DMS153 treated with DMSO at 0.1 percent for 48 hours (cell line): ENCODE measurements at regions not wholly inside any gene's neighbourhood (a gene's known extent, or its start where the extent isn't known, plus 50 kb on each side); places are given as distances from the start of the nearest gene placed in this dataset.
"Not testable (repeated sequence)": the region's sequence is repeated elsewhere in the genome, so short reads cannot be mapped to it uniquely, and the experiment has no call there.

Experiments used
- DNase-seq: peaks from one replicate; lab custom pipeline; 2025; ENCODE audit not compliant: unreplicated experiment; lab: John Stamatoyannopoulos, UW

- no peak for DNase-seq
Measured at GRCh38 chr9:88287972-88288371, 100.3 kb upstream of the SPIN1 start.

GRCh38 chr9:88280816-88281382, 107.3 kb upstream of the SPIN1 start:
- DNase-seq = no peak

- no peak for DNase-seq
Measured at GRCh38 chr9:88278036-88278435, 110.2 kb upstream of the SPIN1 start.

GRCh38 chr9:88274078-88274477, 114.2 kb upstream of the SPIN1 start:
- no peak for DNase-seq

- DNase-seq = no peak
Measured at GRCh38 chr9:88272986-88273385, 115.3 kb upstream of the SPIN1 start.

GRCh38 chr9:88270413-88270812, 117.8 kb upstream of the SPIN1 start:
- no peak for DNase-seq

GRCh38 chr9:88268886-88269285, 119.4 kb upstream of the SPIN1 start:
- DNase-seq = no peak

- no peak for DNase-seq
Measured at GRCh38 chr9:88267283-88267682, 121.0 kb upstream of the SPIN1 start.

- no peak for DNase-seq
Measured at GRCh38 chr9:88266416-88266815, 121.8 kb upstream of the SPIN1 start.

GRCh38 chr9:88259001-88259400, 120.7 kb upstream of the SPATA31C2 start:
- no peak for DNase-seq

- DNase-seq = no peak
Measured at GRCh38 chr9:88258601-88259000, 120.3 kb upstream of the SPATA31C2 start.

- no peak for DNase-seq
Measured at GRCh38 chr9:88258024-88258423, 119.7 kb upstream of the SPATA31C2 start.

GRCh38 chr9:88256216-88256615, 117.9 kb upstream of the SPATA31C2 start:
- DNase-seq = no peak

GRCh38 chr9:88255806-88256205, 117.5 kb upstream of the SPATA31C2 start:
- not testable (repeated sequence) for DNase-seq

GRCh38 chr9:88251903-88252302, 113.6 kb upstream of the SPATA31C2 start:
- DNase-seq = no peak

- no peak for DNase-seq
Measured at GRCh38 chr9:88243736-88244135, 105.5 kb upstream of the SPATA31C2 start.

- DNase-seq = no peak
Measured at GRCh38 chr9:88242879-88243278, 104.6 kb upstream of the SPATA31C2 start.

- DNase-seq = no peak
Measured at GRCh38 chr9:88237991-88238571, 99.8 kb upstream of the SPATA31C2 start.

GRCh38 chr9:88237479-88237961, 99.2 kb upstream of the SPATA31C2 start:
- no peak for DNase-seq

- DNase-seq = no peak
Measured at GRCh38 chr9:88236511-88237478, 98.5 kb upstream of the SPATA31C2 start.

- no peak for DNase-seq
Measured at GRCh38 chr9:88235615-88236014, 97.3 kb upstream of the SPATA31C2 start.

- DNase-seq = no peak
Measured at GRCh38 chr9:88234114-88234513, 95.8 kb upstream of the SPATA31C2 start.
